ENCODE measurements at regions not wholly inside any gene's neighbourhood (a gene's known extent, or its start where the extent isn't known, plus 50 kb on each side); places are given as distances from the start of the nearest gene placed in this dataset.

- no peak for DNase-seq
Measured at GRCh38 chr12:92297405-92297804, 151.8 kb upstream of the BTG1 start.

GRCh38 chr12:92295523-92295922 is 149.9 kb upstream of the BTG1 start:
- no peak for DNase-seq

GRCh38 chr12:92294676-92295440 is 149.2 kb upstream of the BTG1 start:
- DNase-seq: no peak

GRCh38 chr12:92292016-92292415 is 146.4 kb upstream of the BTG1 start:
- no peak for DNase-seq

- no peak for DNase-seq
Measured at GRCh38 chr12:92290886-92291285, 145.2 kb upstream of the BTG1 start.

- DNase-seq: no peak
Measured at GRCh38 chr12:92290350-92290695, 144.7 kb upstream of the BTG1 start.

GRCh38 chr12:92289629-92290349 is 144.1 kb upstream of the BTG1 start:
- no peak for DNase-seq

- no peak for DNase-seq
Measured at GRCh38 chr12:92288561-92288960, 142.9 kb upstream of the BTG1 start.

GRCh38 chr12:92278378-92278828 is 132.8 kb upstream of the BTG1 start:
- no peak for DNase-seq

- DNase-seq: no peak
Measured at GRCh38 chr12:92277795-92278194, 132.1 kb upstream of the BTG1 start.

- no peak for DNase-seq
Measured at GRCh38 chr12:92276276-92276675, 130.6 kb upstream of the BTG1 start.

- no peak for DNase-seq
Measured at GRCh38 chr12:92275443-92276154, 130.0 kb upstream of the BTG1 start.

- no peak for DNase-seq
Measured at GRCh38 chr12:92273076-92273475, 127.4 kb upstream of the BTG1 start.

- no peak for DNase-seq
Measured at GRCh38 chr12:92272061-92272964, 126.7 kb upstream of the BTG1 start.

GRCh38 chr12:92271341-92271740 is 125.7 kb upstream of the BTG1 start:
- DNase-seq: no peak

GRCh38 chr12:92270521-92270920 is 124.9 kb upstream of the BTG1 start:
- DNase-seq: no peak

- DNase-seq: no peak
Measured at GRCh38 chr12:92268946-92269345, 123.3 kb upstream of the BTG1 start.

GRCh38 chr12:92261692-92262091 is 116.0 kb upstream of the BTG1 start:
- no peak for DNase-seq

GRCh38 chr12:92261071-92261470 is 115.4 kb upstream of the BTG1 start:
- no peak for DNase-seq

GRCh38 chr12:92259696-92260251 is 114.1 kb upstream of the BTG1 start:
- DNase-seq: no peak

- DNase-seq: no peak
Measured at GRCh38 chr12:92259291-92259690, 113.6 kb upstream of the BTG1 start.

- DNase-seq: no peak
Measured at GRCh38 chr12:92257261-92257660, 111.6 kb upstream of the BTG1 start.

GRCh38 chr12:92255741-92256140 is 110.1 kb upstream of the BTG1 start:
- DNase-seq: no peak
